Dendritic cell treated with granulocyte-macrophage colony-stimulating factor and Interleukin-4, amounts not matched to agents 40 ng/mL and 50 ng/mL, for 4 days (primary cell): ENCODE measurements at regions not wholly inside any gene's neighbourhood (a gene's known extent, or its start where the extent isn't known, plus 50 kb on each side); places are given as distances from the start of the nearest gene placed in this dataset.
"Not testable (repeated sequence)": the region's sequence is repeated elsewhere in the genome, so short reads cannot be mapped to it uniquely, and the experiment has no call there.

ENCODE experiments used
- H3K27ac Mint-ChIP-seq: one replicate; pipeline ENCODE4 v1.8.0; 2022; ENCODE audit warnings: mild to moderate bottlenecking, mixed read lengths
- H3K27me3 Mint-ChIP-seq: one replicate; pipeline ENCODE4 v1.8.0; 2022; ENCODE audit warnings: mild to moderate bottlenecking, mixed read lengths
- H3K36me3 Mint-ChIP-seq: one replicate; pipeline ENCODE4 v1.8.0; 2022; ENCODE audit warnings: low read depth, mixed read lengths
- H3K4me1 Mint-ChIP-seq: one replicate; pipeline ENCODE4 v1.8.0; 2022; ENCODE audit warnings: low read depth, mixed read lengths
- H3K4me3 Mint-ChIP-seq: one replicate; pipeline ENCODE4 v1.8.0; 2022; ENCODE audit warnings: mild to moderate bottlenecking, moderate library complexity, mixed read lengths
- H3K9me3 Mint-ChIP-seq: one replicate; pipeline ENCODE4 v1.8.0; 2022; ENCODE audit warnings: mixed read lengths
- intact Hi-C: fragments of 100-400 bp; cut with micrococcal nuclease; formaldehyde crosslinking; loops from one replicate; pipeline ENCODE4 v1.15.0; 2022

DNA sequence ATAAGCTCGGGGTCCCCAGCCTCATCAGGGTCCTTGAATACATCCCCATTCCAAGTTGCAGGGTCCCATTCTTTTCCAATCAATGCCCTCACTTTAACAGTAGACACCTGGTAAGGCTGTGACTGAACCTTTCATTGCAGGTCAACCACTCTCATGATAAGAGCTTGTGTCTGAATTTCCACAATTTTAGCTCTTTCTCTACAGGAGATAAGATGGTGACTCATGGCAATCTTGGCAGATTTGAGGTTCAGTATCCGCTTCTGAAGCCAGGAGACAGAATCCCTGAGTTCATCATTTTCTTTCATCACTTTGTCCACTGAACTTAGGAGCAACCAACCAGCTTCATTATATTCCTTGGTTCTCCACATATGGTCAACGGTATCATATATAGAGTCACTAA lies 409.9 kb downstream of the TMEM232 start:
- H3K9me3 Mint-ChIP-seq = peaks cover 43% of the 10 kb centered on the region
- H3K36me3 Mint-ChIP-seq, H3K4me3 Mint-ChIP-seq, H3K27me3 Mint-ChIP-seq, intact Hi-C loops, H3K27ac Mint-ChIP-seq, H3K4me1 Mint-ChIP-seq: not testable (repeated sequence)

DNA sequence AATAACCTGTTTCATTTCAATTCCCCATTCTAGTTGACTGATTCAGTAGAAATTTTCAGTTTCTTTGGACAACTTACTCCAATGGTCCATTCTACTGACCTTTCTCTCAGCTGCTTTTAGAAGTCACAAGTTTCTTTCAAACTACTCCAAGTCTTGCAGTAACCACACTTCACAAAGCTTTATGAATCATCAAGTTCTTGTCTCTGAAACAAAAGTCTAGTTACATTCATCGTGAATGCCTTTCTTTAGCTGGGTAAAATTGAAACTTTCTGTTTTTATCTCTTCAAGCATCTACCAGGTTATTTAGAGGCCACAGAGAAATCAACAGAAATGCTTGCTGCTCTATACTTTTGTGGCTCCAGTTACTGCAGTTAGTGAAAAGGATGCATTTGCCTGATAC lies 405.4 kb downstream of the TMEM232 start:
- intact Hi-C loops = no loop called here
- no peaks in the 10 kb centered on the region for H3K4me1 Mint-ChIP-seq
- no peak overlapping the region for H3K27ac Mint-ChIP-seq
- no peaks in the 10 kb centered on the region for H3K27me3 Mint-ChIP-seq
- H3K9me3 Mint-ChIP-seq = peaks cover 9% of the 10 kb centered on the region
- H3K36me3 Mint-ChIP-seq = no peaks in the 10 kb centered on the region
- no peak overlapping the region for H3K4me3 Mint-ChIP-seq

DNA sequence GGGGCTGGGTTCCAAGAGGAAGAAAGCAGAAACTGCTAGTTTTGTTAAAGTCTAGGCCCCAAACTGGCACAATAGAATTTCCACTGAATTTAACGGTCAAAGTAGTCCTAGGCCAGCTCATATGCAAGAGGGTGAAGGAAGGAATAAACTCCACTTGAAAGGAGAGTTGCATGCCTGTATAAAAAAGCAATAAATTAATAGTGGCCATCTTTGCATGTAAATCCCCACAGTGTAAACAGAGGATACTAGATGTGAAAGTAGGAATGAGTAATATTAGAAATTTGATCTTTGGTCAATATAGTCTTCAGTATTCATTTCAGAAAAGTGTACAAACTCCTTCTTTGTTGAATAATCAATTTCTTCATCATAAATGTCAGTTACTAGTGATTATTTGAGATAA lies 403.1 kb downstream of the TMEM232 start:
- H3K4me3 Mint-ChIP-seq = no peak overlapping the region
- H3K4me1 Mint-ChIP-seq = no peaks in the 10 kb centered on the region
- no peak overlapping the region for H3K27ac Mint-ChIP-seq
- no peaks in the 10 kb centered on the region for H3K9me3 Mint-ChIP-seq
- H3K27me3 Mint-ChIP-seq = no peaks in the 10 kb centered on the region
- intact Hi-C loops = no loop called here
- no peaks in the 10 kb centered on the region for H3K36me3 Mint-ChIP-seq

DNA sequence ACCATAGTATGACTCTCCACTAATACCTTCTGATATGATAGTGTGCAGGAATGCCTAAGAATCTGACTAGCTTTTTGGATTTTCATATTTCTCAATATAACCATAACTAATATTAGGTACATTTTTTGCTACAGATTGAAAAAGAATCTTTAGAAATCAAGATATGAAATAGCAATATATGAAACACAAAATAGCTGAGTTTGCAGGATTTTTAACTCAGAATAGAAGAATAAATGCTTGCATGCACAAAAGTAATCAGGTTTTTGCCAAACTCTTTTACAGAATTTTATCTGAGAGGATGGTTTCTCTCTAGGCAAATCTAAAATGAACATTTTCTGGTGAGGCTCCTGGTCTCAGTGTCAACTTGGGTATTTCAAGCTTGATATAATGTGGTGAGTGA lies 402.6 kb downstream of the TMEM232 start:
- H3K9me3 Mint-ChIP-seq = no peaks in the 10 kb centered on the region
- no peak overlapping the region for H3K4me3 Mint-ChIP-seq
- H3K36me3 Mint-ChIP-seq = no peaks in the 10 kb centered on the region
- no peaks in the 10 kb centered on the region for H3K27me3 Mint-ChIP-seq
- H3K27ac Mint-ChIP-seq = no peak overlapping the region
- H3K4me1 Mint-ChIP-seq = no peaks in the 10 kb centered on the region
- intact Hi-C loops = no loop called here

DNA sequence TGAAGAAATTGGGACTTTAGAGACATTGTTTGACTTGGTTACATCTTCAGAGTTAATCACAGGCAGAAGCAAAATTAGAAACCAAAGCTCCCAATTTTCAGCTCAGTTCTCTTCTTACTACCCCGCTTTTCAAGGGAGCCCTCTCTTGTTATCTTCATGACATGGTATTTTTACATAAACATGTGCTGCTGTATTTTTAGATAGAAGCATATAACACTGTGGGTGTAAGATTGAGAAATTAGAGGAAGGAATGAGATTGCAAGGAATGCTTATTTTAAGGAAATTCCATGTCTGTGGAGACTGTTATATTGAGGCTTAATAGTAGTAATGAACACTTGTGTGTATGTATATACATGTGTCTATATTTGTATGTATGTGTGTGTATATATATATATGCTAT lies 401.6 kb downstream of the TMEM232 start:
- H3K4me1 Mint-ChIP-seq = no peaks in the 10 kb centered on the region
- intact Hi-C loops = no loop called here
- H3K4me3 Mint-ChIP-seq = no peak overlapping the region
- no peaks in the 10 kb centered on the region for H3K36me3 Mint-ChIP-seq
- no peak overlapping the region for H3K27ac Mint-ChIP-seq
- no peaks in the 10 kb centered on the region for H3K9me3 Mint-ChIP-seq
- H3K27me3 Mint-ChIP-seq = no peaks in the 10 kb centered on the region

DNA sequence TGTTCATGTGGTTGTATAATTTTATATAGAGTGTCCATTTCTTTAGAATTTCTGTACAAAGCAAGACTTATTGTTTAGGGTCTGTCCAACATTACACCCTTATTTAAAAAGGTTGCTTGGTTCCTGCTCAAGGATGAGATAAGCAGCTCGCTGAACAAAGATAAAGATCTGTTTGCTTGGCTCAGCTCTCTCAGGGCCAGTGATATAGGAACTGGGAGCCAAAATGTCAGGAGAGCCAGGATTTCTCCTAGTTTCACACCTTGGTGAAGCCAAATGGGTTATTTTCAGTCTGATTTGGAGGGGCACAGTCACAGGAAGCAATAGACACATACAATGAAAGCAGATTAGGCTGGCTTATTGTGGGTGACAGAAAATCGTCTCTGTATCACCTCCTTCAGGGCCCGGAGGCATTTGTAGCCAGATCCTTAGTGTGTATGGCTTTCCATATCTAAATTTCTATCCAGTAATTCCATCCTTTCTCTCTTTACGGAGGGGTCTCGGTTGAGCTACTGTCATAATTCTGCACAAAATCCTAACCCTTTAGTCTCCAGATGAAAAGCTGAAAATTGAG lies 396.4 kb downstream of the TMEM232 start:
- Mint-ChIP-seq H3K4me3 (no peak overlapping the region), H3K9me3 (no peaks in the 10 kb centered on the region), H3K4me1 (no peaks in the 10 kb centered on the region), H3K27ac (no peak overlapping the region), H3K36me3 (no peaks in the 10 kb centered on the region), H3K27me3 (no peaks in the 10 kb centered on the region)
- intact Hi-C loops = no loop called here

DNA sequence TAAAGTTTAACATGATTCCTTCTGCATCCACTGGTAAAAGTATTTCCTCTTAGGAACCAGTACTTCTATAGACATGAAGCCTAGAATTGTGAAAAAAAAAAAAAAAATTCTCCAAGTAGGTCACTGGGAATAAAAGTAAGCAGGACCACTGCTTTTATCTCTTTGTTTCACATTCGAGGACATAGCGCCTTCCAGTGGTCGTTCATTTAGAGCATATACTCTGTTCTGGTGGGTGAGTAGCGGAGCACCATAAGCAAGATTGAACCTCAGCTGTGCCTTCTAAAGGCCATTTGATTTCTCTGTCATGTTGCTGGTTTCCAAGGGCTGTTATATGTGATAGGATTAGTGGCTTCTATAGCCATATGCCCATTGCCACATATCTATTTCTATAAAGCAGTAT lies 393.1 kb downstream of the TMEM232 start:
- Mint-ChIP-seq H3K27me3 (no peaks in the 10 kb centered on the region), H3K4me3 (no peak overlapping the region), H3K36me3 (no peaks in the 10 kb centered on the region), H3K4me1 (no peaks in the 10 kb centered on the region), H3K9me3 (no peaks in the 10 kb centered on the region), H3K27ac (no peak overlapping the region)
- intact Hi-C loops = no loop called here

DNA sequence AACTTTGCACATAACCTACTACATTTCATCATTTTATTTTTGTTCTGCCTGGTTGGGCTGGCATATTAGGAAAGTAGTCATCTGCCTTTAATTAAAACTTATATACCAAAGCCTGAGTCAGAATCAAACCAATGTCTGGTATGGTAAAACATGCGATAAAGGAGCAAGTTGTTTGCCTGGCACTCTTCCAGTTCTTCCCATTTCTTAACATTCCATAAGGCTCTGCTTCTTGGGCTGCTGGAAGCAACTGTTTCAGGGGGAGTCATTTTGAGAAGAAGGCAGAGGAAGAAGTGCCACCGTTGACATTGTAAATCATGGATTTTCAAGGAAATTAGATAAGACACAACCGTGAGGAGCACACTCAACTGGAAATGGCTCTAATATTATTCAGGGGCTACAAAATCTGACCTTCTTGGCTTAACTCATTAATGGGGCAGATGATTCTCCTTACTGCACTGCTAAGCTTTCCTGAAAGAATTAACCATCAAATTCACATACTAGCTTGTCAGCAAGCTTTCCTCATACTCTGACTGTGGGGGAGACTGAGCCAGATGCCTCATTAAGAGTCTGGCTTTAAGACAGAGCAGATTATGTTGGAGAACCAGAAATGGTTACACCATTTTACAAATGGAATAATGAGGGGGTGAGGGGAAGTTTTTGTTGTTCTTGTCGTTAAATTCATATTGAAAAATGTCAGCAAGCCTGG lies 391.0 kb downstream of the TMEM232 start:
- intact Hi-C loops = no loop called here

DNA sequence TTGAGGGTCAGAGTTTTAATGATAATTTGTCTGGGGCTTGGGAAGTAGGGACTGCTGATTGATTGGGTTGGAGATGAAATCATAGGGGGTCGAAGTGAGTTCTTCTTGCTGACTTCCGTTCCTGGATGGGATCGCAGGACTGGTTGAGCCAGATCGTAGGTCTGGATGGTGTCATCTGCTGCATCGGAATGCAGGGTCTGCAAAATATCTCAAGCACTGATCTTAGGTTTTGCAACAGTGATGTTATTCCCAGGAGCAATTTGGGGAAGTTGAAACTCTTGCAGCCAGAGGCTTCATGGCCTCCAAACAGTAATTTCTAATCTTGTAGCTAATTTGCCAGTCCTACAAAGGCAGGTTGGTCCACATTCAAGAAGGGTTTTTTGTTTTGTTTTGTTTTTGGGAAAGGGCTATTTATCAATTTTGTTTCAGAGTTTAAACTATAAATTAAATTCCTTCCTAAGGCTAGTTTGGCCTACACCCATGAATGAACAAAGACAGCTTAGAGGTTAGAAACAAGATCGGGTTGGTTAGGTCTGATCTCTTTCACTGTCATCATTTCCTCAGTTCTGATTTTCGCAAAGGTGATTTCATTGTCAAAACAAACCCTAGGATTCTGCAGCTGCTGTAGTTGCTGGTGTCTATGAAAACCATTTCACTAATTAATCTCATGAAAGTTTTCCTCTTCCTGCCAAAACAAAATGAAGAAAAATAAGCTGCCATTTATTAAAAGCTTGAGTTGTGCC lies 388.0 kb downstream of the TMEM232 start:
- Mint-ChIP-seq H3K27me3 (no peaks in the 10 kb centered on the region), H3K27ac (no peak overlapping the region), H3K4me3 (no peak overlapping the region), H3K4me1 (no peaks in the 10 kb centered on the region), H3K36me3 (no peaks in the 10 kb centered on the region), H3K9me3 (no peaks in the 10 kb centered on the region)
- intact Hi-C loops = no loop called here

More for the DNA sequence above, 391.0 kb downstream of the TMEM232 start:
- H3K4me1 Mint-ChIP-seq = no peaks in the 10 kb centered on the region
- no peak overlapping the region for H3K27ac Mint-ChIP-seq
- no peaks in the 10 kb centered on the region for H3K36me3 Mint-ChIP-seq
- no peaks in the 10 kb centered on the region for H3K27me3 Mint-ChIP-seq
- H3K4me3 Mint-ChIP-seq = no peak overlapping the region
- H3K9me3 Mint-ChIP-seq = no peaks in the 10 kb centered on the region

DNA sequence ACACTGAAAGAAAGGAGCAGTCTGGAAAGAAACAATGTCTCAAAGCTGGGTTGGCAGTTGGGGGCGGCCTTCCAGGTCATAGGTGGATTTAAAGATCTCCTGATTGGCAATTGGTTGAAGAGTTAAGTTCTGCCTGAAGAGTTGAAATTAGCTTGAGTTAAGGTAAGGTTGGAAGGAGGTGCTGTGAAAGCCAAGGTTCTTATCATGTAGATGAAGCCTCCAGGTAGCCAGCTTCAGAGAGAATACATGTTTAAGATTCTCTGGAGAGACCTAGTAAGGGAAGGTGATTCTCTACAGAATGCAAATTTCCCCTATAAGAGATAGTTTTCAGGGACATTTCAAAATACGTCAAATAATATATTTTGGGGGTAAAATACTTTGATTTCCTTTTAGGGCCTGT lies 387.1 kb downstream of the TMEM232 start:
- Mint-ChIP-seq H3K27ac (no peak overlapping the region), H3K4me1 (no peaks in the 10 kb centered on the region), H3K9me3 (no peaks in the 10 kb centered on the region), H3K27me3 (no peaks in the 10 kb centered on the region), H3K36me3 (no peaks in the 10 kb centered on the region), H3K4me3 (no peak overlapping the region)
- intact Hi-C loops = no loop called here

DNA sequence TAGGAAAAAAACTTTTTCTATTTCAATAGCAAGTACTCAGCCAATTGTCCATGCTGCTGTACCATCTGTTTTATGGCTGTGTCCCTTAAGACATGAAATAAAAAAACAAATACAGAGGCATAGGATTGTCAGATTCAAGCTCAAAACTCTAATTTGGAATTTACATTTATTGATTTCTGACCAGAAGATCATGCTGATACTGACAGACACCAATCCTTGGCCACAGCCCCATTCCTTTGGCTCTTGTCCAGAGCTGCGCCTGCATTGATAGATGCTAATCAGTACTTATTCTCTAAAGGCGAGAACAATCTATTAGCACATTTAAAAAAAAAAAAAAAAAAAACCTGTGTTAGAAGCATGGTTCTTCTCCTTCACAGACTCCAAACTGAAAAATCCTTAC lies 384.6 kb downstream of the TMEM232 start:
- intact Hi-C loops = no loop called here
- Mint-ChIP-seq H3K4me3 (no peak overlapping the region), H3K4me1 (no peaks in the 10 kb centered on the region), H3K36me3 (no peaks in the 10 kb centered on the region), H3K9me3 (no peaks in the 10 kb centered on the region), H3K27me3 (no peaks in the 10 kb centered on the region), H3K27ac (no peak overlapping the region)

DNA sequence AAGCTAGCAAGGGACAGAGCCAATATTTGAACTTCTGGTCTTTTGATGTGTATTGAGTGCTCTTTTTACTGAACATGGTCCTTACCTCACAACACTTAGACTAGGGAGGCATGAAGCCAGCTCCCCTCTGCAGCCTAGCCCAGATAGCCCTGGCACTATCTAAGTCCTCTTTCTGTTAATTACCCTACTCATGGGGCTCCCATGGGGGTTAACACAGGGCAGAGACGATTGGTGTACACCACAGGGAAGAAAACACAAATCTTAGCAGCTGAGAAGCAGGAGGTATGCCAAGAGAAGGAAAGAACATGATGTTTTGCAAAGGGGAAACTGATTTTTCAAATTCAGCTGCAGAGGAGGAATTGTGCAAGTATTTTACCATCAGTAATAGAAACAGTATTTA lies 383.8 kb downstream of the TMEM232 start:
- intact Hi-C loops = no loop called here
- H3K4me1 Mint-ChIP-seq = no peaks in the 10 kb centered on the region
- no peaks in the 10 kb centered on the region for H3K36me3 Mint-ChIP-seq
- H3K27ac Mint-ChIP-seq = no peak overlapping the region
- H3K27me3 Mint-ChIP-seq = no peaks in the 10 kb centered on the region
- H3K9me3 Mint-ChIP-seq = no peaks in the 10 kb centered on the region
- H3K4me3 Mint-ChIP-seq = no peak overlapping the region

DNA sequence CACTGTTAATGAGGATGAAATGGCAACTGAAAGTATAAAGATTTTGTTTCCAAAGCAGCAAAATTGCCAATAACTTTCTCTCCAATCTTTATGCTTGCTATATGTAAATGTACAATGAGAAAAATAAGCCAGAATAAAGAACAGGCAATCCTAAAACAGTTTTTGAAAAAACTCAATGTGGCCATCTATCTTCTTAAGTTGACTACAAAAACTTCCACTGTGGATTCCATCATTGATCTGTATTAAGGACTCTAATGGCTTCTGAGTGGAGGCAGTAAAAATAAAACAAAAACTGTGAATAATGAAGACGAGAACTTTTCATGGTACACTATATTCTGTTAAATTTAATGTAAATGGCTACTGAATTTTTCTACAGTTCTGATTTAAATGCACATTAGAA lies 382.9 kb downstream of the TMEM232 start:
- no peak overlapping the region for H3K27ac Mint-ChIP-seq
- intact Hi-C loops = no loop called here
- H3K4me1 Mint-ChIP-seq = no peaks in the 10 kb centered on the region
- H3K9me3 Mint-ChIP-seq = no peaks in the 10 kb centered on the region
- H3K36me3 Mint-ChIP-seq = no peaks in the 10 kb centered on the region
- H3K4me3 Mint-ChIP-seq = no peak overlapping the region
- H3K27me3 Mint-ChIP-seq = no peaks in the 10 kb centered on the region

DNA sequence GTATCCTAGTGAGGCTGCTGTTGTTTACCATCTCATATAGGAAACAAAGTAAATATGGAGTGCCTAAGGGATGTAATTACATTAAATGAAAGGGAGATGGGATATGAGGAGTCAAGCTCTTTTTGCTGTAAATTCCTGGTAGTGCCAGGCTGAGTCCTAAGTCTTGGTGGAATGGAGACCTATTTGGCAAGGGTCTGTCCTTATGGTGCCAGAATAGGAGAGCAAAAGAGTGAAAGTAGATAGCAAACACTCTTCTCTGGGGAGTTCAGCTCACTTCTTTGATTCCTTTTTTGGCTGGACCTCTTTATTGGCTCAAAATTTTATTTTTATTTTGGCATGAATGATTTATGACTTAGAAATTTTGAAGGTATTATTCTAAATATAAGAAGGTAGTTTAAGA lies 380.8 kb downstream of the TMEM232 start:
- no peaks in the 10 kb centered on the region for H3K36me3 Mint-ChIP-seq
- H3K27ac Mint-ChIP-seq = no peak overlapping the region
- H3K9me3 Mint-ChIP-seq = no peaks in the 10 kb centered on the region
- H3K4me1 Mint-ChIP-seq = no peaks in the 10 kb centered on the region
- no peaks in the 10 kb centered on the region for H3K27me3 Mint-ChIP-seq
- intact Hi-C loops = no loop called here
- H3K4me3 Mint-ChIP-seq = no peak overlapping the region
